Activated naive CD8-positive, alpha-beta T cell treated with anti-CD3 and anti-CD28 coated beads, Interleukin-2, amount 50 U/mL, for 16 hours (primary cell): ENCODE measurements at regions not wholly inside any gene's neighbourhood (a gene's known extent, or its start where the extent isn't known, plus 50 kb on each side); places are given as distances from the start of the nearest gene placed in this dataset.
"Not testable (repeated sequence)": the region's sequence is repeated elsewhere in the genome, so short reads cannot be mapped to it uniquely, and the experiment has no call there.

Source experiments
- DNase-seq: peaks from one replicate; pipeline ENCODE4 v3.0.0-alpha.2; 2020; ENCODE audit warnings: low read depth, low spot score

GRCh38 chr9:42656789-42657188, 473.3 kb downstream of the SPATA31A6 start:
- DNase-seq: not testable (repeated sequence)

GRCh38 chr9:42657496-42657895, 474.0 kb downstream of the SPATA31A6 start:
- DNase-seq: not testable (repeated sequence)

GRCh38 chr9:42697146-42697545, 513.7 kb downstream of the SPATA31A6 start:
- DNase-seq: not testable (repeated sequence)

- not testable (repeated sequence) for DNase-seq
Observed at GRCh38 chr9:42702890-42703289, 519.4 kb downstream of the SPATA31A6 start.

GRCh38 chr9:42724841-42725835, 541.7 kb downstream of the SPATA31A6 start:
- DNase-seq: not testable (repeated sequence)

GRCh38 chr9:42743030-42743814, 559.8 kb downstream of the SPATA31A6 start:
- DNase-seq: peak; percentile 11

GRCh38 chr9:42757251-42757650, 573.8 kb downstream of the SPATA31A6 start:
- DNase-seq: not testable (repeated sequence)

- not testable (repeated sequence) for DNase-seq
Observed at GRCh38 chr9:42759320-42759719, 575.9 kb downstream of the SPATA31A6 start.

- DNase-seq: not testable (repeated sequence)
Observed at GRCh38 chr9:42782201-42782600, 598.7 kb downstream of the SPATA31A6 start.

GRCh38 chr9:42792725-42793124, 609.3 kb downstream of the SPATA31A6 start:
- DNase-seq: not testable (repeated sequence)

GRCh38 chr9:42798571-42798970, 615.1 kb downstream of the SPATA31A6 start:
- DNase-seq: not testable (repeated sequence)

GRCh38 chr9:42802716-42803115, 619.3 kb downstream of the SPATA31A6 start:
- DNase-seq: not testable (repeated sequence)

- not testable (repeated sequence) for DNase-seq
Observed at GRCh38 chr9:42806674-42807073, 623.2 kb downstream of the SPATA31A6 start.

- not testable (repeated sequence) for DNase-seq
Observed at GRCh38 chr9:42821468-42821867, 638.0 kb downstream of the SPATA31A6 start.

- not testable (repeated sequence) for DNase-seq
Observed at GRCh38 chr9:42848156-42848555, 664.7 kb downstream of the SPATA31A6 start.

GRCh38 chr9:42850896-42851693, 667.6 kb downstream of the SPATA31A6 start:
- not testable (repeated sequence) for DNase-seq

- DNase-seq: not testable (repeated sequence)
Observed at GRCh38 chr9:42851701-42852100, 668.2 kb downstream of the SPATA31A6 start.

- DNase-seq: not testable (repeated sequence)
Observed at GRCh38 chr9:42852133-42852930, 668.9 kb downstream of the SPATA31A6 start.

GRCh38 chr9:42860133-42860532, 676.7 kb downstream of the SPATA31A6 start:
- not testable (repeated sequence) for DNase-seq

- not testable (repeated sequence) for DNase-seq
Observed at GRCh38 chr9:42862465-42862864, 679.0 kb downstream of the SPATA31A6 start.
